AG04450 (cell line): ENCODE measurements at regions not wholly inside any gene's neighbourhood (a gene's known extent, or its start where the extent isn't known, plus 50 kb on each side); places are given as distances from the start of the nearest gene placed in this dataset.

Experiments used
- CTCF ChIA-PET: fragments of 300-600, 350-600 bp; formaldehyde crosslinking; extraction: SDS; loops from one replicate; lab custom pipeline; 2022; ENCODE audit warnings: antibody characterized with exemption, inconsistent platforms; lab: Charles Lee
- POLR2A ChIA-PET: fragments of 350-600 bp; formaldehyde crosslinking; extraction: SDS; loops from one replicate; lab custom pipeline; 2021; ENCODE audit warnings: antibody characterized with exemption, inconsistent platforms; lab: Yijun Ruan, JAX
- DNase-seq: peaks from one replicate; pipeline ENCODE4 v3.0.0-alpha.2; 2011; ENCODE audit warnings: low read depth, low spot score
- H3K27ac ChIP-seq: one replicate; pipeline ENCODE4 v1.5.1; 2012; ENCODE audit warnings: low read depth, low read length, control low read depth
- H3K27me3 ChIP-seq: one replicate; pipeline ENCODE4 v1.6.0; 2012; ENCODE audit warnings: low read length; ENCODE audit not compliant: control insufficient read depth, insufficient read depth
- H3K4me3 ChIP-seq: 2 replicates; pipeline ENCODE4 v1.5.1; 2011; ENCODE audit warnings: mild to moderate bottlenecking, low read depth, low read length, control low read depth
- H3K9me3 ChIP-seq: 2 replicates; pipeline ENCODE4 v1.5.1; 2012; ENCODE audit warnings: low read length; ENCODE audit not compliant: control insufficient read depth, insufficient read depth
- TF ChIP-seq, protein P1 (sequence below): IDR thresholded peaks from 2 replicates; pipeline ENCODE4 v1.5.1; 2011; ENCODE audit warnings: low read depth, low read length, control low read depth, inconsistent platforms

DNA sequence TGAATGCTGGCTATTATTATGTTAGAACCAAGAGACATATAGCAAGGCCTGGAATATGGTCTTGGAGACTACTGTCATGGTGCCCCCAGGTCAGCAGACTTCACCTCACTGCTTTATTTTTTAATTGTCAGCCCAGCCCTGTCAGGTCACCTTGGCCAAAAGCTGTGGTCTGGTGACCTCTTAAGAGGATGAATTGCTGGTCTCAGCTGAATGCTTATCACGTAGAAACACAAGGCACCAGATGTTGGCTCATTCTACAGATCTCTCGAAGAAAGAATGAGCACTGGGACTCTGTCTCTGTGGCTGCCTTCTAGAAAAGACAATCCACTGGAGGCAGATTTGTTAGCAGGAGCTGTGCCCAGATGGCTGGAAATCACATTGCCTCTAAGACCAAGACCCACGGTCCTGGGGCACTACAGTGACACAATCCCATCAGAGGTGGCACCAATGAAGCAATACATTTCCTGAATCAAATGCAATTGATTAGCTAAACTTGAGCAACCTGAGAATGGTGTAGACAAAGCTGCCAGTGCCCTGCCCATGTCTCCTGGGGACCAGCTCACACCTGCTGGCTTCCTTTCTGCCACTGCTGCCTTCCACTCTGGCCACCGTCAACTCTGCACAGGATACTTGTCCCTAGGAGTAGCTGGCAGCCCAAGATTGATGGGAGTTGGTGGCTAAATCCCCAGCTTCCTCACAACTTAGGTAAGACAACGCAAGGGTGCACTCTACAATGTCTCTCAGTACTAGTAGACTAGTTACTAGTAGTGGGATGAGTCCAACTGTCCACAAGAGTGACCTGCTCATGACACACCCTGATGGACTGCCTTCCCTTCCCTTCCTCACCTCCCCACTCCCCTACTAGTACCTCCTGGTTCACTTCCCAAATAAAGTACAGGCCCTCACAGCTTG, 384.9 kb upstream of the PROK2 start:
- no peak for DNase-seq
- no peak overlapping the region for H3K4me3 ChIP-seq
- POLR2A ChIA-PET: no interaction called here
- peaks cover 26% of the 10 kb centered on the region for H3K27me3 ChIP-seq
- H3K27ac ChIP-seq: no peak overlapping the region
- CTCF ChIA-PET: no interaction called here
- TF ChIP-seq, protein P1, sequence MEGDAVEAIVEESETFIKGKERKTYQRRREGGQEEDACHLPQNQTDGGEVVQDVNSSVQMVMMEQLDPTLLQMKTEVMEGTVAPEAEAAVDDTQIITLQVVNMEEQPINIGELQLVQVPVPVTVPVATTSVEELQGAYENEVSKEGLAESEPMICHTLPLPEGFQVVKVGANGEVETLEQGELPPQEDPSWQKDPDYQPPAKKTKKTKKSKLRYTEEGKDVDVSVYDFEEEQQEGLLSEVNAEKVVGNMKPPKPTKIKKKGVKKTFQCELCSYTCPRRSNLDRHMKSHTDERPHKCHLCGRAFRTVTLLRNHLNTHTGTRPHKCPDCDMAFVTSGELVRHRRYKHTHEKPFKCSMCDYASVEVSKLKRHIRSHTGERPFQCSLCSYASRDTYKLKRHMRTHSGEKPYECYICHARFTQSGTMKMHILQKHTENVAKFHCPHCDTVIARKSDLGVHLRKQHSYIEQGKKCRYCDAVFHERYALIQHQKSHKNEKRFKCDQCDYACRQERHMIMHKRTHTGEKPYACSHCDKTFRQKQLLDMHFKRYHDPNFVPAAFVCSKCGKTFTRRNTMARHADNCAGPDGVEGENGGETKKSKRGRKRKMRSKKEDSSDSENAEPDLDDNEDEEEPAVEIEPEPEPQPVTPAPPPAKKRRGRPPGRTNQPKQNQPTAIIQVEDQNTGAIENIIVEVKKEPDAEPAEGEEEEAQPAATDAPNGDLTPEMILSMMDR: no peak
- H3K9me3 ChIP-seq: no peaks in the 10 kb centered on the region

DNA sequence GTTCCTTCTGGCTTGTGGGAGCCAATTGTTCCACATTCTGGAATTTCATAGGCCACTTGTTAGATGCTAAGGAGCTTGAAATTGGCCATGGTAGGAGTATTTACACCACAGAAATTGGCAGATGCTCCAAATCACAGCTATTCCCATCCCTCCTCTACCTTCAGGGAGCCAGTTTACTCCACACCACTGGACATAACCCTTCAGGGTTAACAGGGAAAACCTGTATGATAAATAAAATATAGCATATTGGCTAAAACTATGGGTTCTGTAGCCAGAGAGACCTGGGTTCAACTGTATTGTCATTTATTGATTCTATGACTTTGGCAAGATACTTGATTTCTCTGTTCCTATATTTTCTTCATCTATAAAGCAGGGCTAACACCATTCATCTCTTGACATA, 384.2 kb upstream of the PROK2 start:
- ChIA-PET CTCF (no interaction called here), POLR2A (no interaction called here)
- no peak overlapping the region for H3K4me3 ChIP-seq
- no peak overlapping the region for H3K27ac ChIP-seq
- peaks cover 21% of the 10 kb centered on the region for H3K27me3 ChIP-seq
- DNase-seq: no peak
- no peaks in the 10 kb centered on the region for H3K9me3 ChIP-seq
- TF ChIP-seq, protein P1: no peak

DNA sequence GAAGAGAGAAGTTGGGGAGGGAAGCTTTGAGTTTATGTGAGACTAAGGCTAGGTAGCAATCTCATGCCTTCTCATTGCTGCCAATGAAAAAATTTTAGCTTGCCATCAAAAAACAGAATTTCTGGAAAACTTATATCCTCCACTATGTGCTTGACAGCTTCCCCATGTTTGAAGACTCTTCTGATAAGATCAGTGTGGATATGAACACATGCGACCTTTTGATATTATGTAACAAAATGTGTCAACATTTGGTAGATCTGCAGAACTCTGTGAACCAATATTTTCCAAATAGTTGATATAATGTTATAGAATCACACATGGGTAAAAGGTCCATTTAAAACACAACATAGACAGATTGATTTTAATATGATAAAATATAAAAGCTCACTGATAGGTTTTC, 380.9 kb upstream of the PROK2 start:
- TF ChIP-seq, protein P1: no peak
- H3K27me3 ChIP-seq: peaks cover 13% of the 10 kb centered on the region
- ChIA-PET CTCF (no interaction called here), POLR2A (no interaction called here)
- H3K4me3 ChIP-seq: no peak overlapping the region
- no peak overlapping the region for H3K27ac ChIP-seq
- no peaks in the 10 kb centered on the region for H3K9me3 ChIP-seq
- DNase-seq: no peak

DNA sequence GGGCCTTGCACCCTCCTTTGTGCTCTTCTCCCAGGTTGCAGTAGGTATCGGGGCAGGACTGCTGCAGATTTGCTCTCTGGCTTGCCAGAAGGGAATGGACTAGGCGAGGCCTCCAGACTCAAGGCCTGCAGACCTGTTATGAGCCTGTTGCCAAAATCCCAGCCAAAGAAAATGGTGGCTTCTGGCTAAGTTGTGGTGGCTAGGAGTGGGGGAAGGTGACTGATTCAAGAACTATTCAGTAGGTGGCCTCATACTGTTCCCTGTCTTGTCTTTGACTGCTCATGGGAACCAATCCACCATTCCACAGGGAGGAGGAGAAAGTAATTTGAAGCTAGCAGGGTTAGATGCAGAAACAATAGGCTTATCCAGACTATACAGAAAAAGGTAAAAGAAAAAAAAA, 380.4 kb upstream of the PROK2 start:
- CTCF ChIA-PET: no interaction called here
- H3K4me3 ChIP-seq: no peak overlapping the region
- H3K27me3 ChIP-seq: peaks cover 16% of the 10 kb centered on the region
- H3K27ac ChIP-seq: no peak overlapping the region
- TF ChIP-seq, protein P1: no peak
- H3K9me3 ChIP-seq: no peaks in the 10 kb centered on the region
- no peak for DNase-seq
- POLR2A ChIA-PET: no interaction called here

DNA sequence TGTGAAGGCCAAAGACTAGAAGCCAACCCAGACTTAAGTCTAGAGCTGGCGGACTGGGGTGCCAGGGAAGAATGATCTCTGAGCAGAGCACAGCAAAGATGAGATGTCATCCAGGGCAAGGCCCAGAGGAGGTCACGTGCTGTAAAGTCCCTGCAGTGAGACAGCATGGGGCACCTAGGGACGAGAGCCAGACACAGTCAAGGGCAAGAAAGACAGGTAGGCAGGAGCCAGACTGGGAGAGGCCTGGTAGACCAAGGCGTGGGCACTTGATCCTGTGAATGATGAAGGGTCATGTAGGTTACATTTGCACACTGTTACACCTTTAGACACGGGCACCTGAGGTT, 379.7 kb upstream of the PROK2 start:
- TF ChIP-seq, protein P1: no peak
- peaks cover 14% of the 10 kb centered on the region for H3K27me3 ChIP-seq
- H3K9me3 ChIP-seq: no peaks in the 10 kb centered on the region
- POLR2A ChIA-PET: no interaction called here
- no peak overlapping the region for H3K4me3 ChIP-seq
- CTCF ChIA-PET: interaction anchor here (0.6 kb wide), 1 partner anchor 180 kb away, joined by 5 read pairs; no protein-coding TSS in a partner anchor
- no peak for DNase-seq
- H3K27ac ChIP-seq: no peak overlapping the region
